Adrenal gland (tissue), 5 donors: ENCODE measurements at regions not wholly inside any gene's neighbourhood (a gene's known extent, or its start where the extent isn't known, plus 50 kb on each side); places are given as distances from the start of the nearest gene placed in this dataset.

Experiments
- CTCF ChIP-seq, 6 experiments: fragments of 450-650 bp in 4 of 6; fragments of 200-600 bp in 2 of 6; sonication (generic) in 1 of 6; IDR thresholded peaks; 1 replicate in 5 of 6; 2 replicates in 1 of 6; pipeline versions ENCODE4 v1.5.1 to v1.8.0; 2016 to 2021; ENCODE audit warnings: antibody characterized with exemption in 6 of 6, mild to moderate bottlenecking in 2 of 6, moderate library complexity in 1 of 6
- POLR2A ChIP-seq, 2 donors: fragments of 450-650 bp; IDR thresholded peaks; one replicate each; pipeline ENCODE4 v1.6.1; 2017; ENCODE audit warnings: antibody characterized with exemption in 2 of 2, mild to moderate bottlenecking in 2 of 2, moderate library complexity in 1 of 2
- donor health status: DM: no; HTN: no; CAD: no.

DNA sequence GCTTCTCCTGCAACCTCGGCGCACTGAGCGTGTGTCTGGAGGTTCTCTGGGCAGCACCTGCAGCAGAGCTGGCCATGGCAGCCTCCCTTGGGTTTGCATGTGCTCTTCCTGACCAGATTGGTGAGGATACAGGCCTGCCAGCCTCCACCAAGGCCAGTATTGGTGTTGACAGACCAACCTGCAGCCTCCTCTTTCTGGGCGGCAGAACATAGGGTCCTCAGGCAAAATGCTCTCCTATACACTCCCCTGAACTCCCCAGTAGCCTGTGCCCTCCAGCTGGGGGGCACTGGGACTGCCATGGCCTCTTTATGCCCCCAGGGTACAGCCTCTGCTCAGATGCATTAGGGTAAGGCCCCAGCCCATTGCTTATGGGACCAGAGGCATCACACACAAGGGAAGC lies 131.9 kb upstream of the SPRED2 start:
- TF ChIP-seq POLR2A (IDR thresholded peaks at IDR 0.05) (no peak), CTCF (IDR thresholded peaks at IDR 0.05) (no peak)
